ENCODE measurements at regions not wholly inside any gene's neighbourhood (a gene's known extent, or its start where the extent isn't known, plus 50 kb on each side); places are given as distances from the start of the nearest gene placed in this dataset.

GRCh38 chr11:70601861-70602538 lies 203.7 kb downstream of the CTTN start:
- TF ChIP-seq EZH2 (IDR thresholded peaks at IDR 0.05) = no peak
- no peak for TF ChIP-seq CTCF (IDR thresholded peaks at IDR 0.05)

Data from neural progenitor cell (in vitro differentiated cells).